GM12878 (cell line): ENCODE measurements at regions not wholly inside any gene's neighbourhood (a gene's known extent, or its start where the extent isn't known, plus 50 kb on each side); places are given as distances from the start of the nearest gene placed in this dataset.

ENCODE experiments used
- ATAC-seq: fragments of 200-7000 bp; cut with Tn5 transposase; 3 replicates; pipeline ENCODE4 v1.9.1; 2020; ENCODE audit warnings: mild to moderate bottlenecking, moderate library complexity
- BruUV-seq: library from RNA; stranded (reverse); fragments of 400-500 nt; replicated peaks from 2 replicates; lab custom pipeline; 2021; lab: Mats Ljungman, UMichigan
- CTCF ChIA-PET: fragments of 300-600 bp; sonication (Branson Sonifier 250); formaldehyde crosslinking; extraction: SDS; loops from one replicate; lab custom pipeline; 2021; ENCODE audit warnings: inconsistent platforms; lab: Yijun Ruan, JAX
- POLR2A ChIA-PET: fragments of 350-600 bp; formaldehyde crosslinking; extraction: SDS; loops from one replicate; lab custom pipeline; 2021; ENCODE audit warnings: inconsistent platforms; lab: Charles Lee
- RAD21 ChIA-PET: fragments of 300-600 bp; sonication (Branson Sonifier 250); formaldehyde crosslinking; loops from one replicate; lab custom pipeline; 2023; ENCODE audit warnings: antibody characterized with exemption; ENCODE audit not compliant: unreplicated experiment; lab: Charles Lee
- SMC1A ChIA-PET: fragments of 300-600 bp; sonication (Branson Sonifier 250); formaldehyde crosslinking; loops from one replicate; lab custom pipeline; 2023; ENCODE audit not compliant: unreplicated experiment, uncharacterized antibody; lab: Charles Lee
- DNase-seq: peaks from one replicate; pipeline ENCODE4 v3.0.0-alpha.2; 2011; ENCODE audit warnings: low read depth, low spot score
- FAIRE-seq: peaks from 3 replicates; lab custom pipeline; 2011; peaks lifted over from hg19 to GRCh38; lab: Jason Lieb, UNC
- H2AFZ ChIP-seq: 2 replicates; pipeline ENCODE4 v1.6.0; 2011; ENCODE audit warnings: low read depth, low read length, control low read depth; ENCODE audit not compliant: control insufficient read depth
- H3K27ac ChIP-seq: 2 replicates; pipeline ENCODE4 v1.5.1; 2011; ENCODE audit warnings: control low read depth; ENCODE audit not compliant: control insufficient read depth, insufficient read depth
- H3K27me3 ChIP-seq, 2 experiments: replicated peaks in 1 of 2; 2 replicates each; pipeline versions ENCODE4 v1.6.0 to v1.6.1; 2011; ENCODE audit warnings: low read length in 1 of 2; ENCODE audit not compliant: control insufficient read depth in 2 of 2, insufficient read depth in 2 of 2
- H3K36me3 ChIP-seq, 2 experiments: 2 replicates each; pipeline ENCODE4 v1.5.1; 2011; ENCODE audit warnings: low read length in 1 of 2; ENCODE audit not compliant: control insufficient read depth in 2 of 2, insufficient read depth in 2 of 2
- H3K4me1 ChIP-seq: 2 replicates; pipeline ENCODE4 v1.6.1; 2011; ENCODE audit warnings: mild to moderate bottlenecking, low read length, moderate library complexity, mixed read lengths; ENCODE audit not compliant: control insufficient read depth, insufficient read depth
- H3K4me2 ChIP-seq: 2 replicates; pipeline ENCODE4 v1.6.0; 2011; ENCODE audit warnings: control low read depth; ENCODE audit not compliant: control insufficient read depth, insufficient read depth
- H3K4me3 ChIP-seq: fragments of 200-600 bp; sonication (generic); 2 replicates; pipeline ENCODE4 v1.5.1; 2016
- H3K79me2 ChIP-seq: 2 replicates; pipeline ENCODE4 v1.6.0; 2011; ENCODE audit warnings: low read length; ENCODE audit not compliant: control insufficient read depth, insufficient read depth
- H3K9ac ChIP-seq: 2 replicates; pipeline ENCODE4 v1.8.0; 2011; ENCODE audit warnings: low read length, control low read depth, mixed read lengths; ENCODE audit not compliant: control insufficient read depth, insufficient read depth
- H3K9me3 ChIP-seq: replicated peaks from 3 replicates; pipeline ENCODE4 v1.5.1; 2011; ENCODE audit warnings: mild to moderate bottlenecking, low read length; ENCODE audit not compliant: control insufficient read depth, insufficient read depth
- H4K20me1 ChIP-seq: 2 replicates; pipeline ENCODE4 v1.6.0; 2011; ENCODE audit not compliant: control insufficient read depth, insufficient read depth
- IRF4 ChIP-seq: IDR thresholded peaks from 2 replicates; pipeline ENCODE4 v1.6.1; 2011; ENCODE audit warnings: low read depth, low read length
- KAT2A ChIP-seq: conservative IDR thresholded peaks from 2 replicates; pipeline ENCODE4 v1.6.1; 2011; ENCODE audit warnings: low read depth, low read length; ENCODE audit not compliant: control insufficient read depth
- NFXL1 ChIP-seq: fragments of 450-650 bp; IDR thresholded peaks from 2 replicates; pipeline ENCODE4 v1.6.1; 2017; ENCODE audit warnings: antibody characterized with exemption, mild to moderate bottlenecking, borderline replicate concordance
- WGBS: methylation state at CpG from one replicate; pipeline ENCODE4 v1.1.6; 2016; ENCODE audit warnings: low lambda C conversion rate; ENCODE audit not compliant: insufficient replicate concordance, insufficient coverage; ENCODE audit errors: missing lambda C conversion rate; 5-methylcytosine and 5-hydroxymethylcytosine counted together
- in situ Hi-C: fragments of 300-500 bp; cut with MboI; formaldehyde crosslinking; loops from 9 replicates; pipeline ENCODE4 v1.14.3; 2018; ENCODE audit warnings: mixed read lengths
- intact Hi-C: fragments of 100-400 bp; cut with micrococcal nuclease; formaldehyde crosslinking; loops from one replicate; pipeline ENCODE4 v1.14.2; 2022; ENCODE audit not compliant: unreplicated experiment
- TF ChIP-seq, protein P1 (sequence below): IDR thresholded peaks from 2 replicates; pipeline ENCODE4 v1.6.1; 2011; ENCODE audit warnings: low read depth, low read length, improper control_type of control experiment, borderline replicate concordance
- TF ChIP-seq, protein P2 (sequence below): fragments of 450-650 bp; IDR thresholded peaks from 2 replicates; pipeline ENCODE4 v1.6.1; 2018; ENCODE audit warnings: borderline replicate concordance, mild to moderate bottlenecking; ENCODE audit not compliant: partially characterized antibody

DNA sequence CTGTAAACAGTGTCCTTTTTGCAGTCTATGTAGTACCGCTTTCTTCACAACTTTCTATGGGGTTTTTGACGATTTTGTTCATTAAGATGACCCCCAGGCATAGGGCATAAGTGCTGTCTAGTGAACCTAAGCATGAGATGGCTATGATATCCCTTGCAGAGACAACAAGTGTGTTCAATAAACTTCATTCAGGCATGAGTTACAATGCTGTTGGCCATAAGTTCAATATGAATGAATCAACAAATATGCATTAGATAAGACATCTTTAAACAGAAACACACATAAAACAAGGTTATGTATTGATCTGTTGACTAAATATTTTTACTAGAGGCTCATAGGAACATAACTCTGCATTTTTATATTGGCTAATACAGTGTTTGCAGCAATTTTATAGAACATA lies 1322.0 kb downstream of the ARAP2 start:
- Histone ChIP-seq H3K27ac (no peak overlapping the region), H3K79me2 (no peaks in the 10 kb centered on the region)
- POLR2A ChIA-PET: no interaction called here
- no peak for TF ChIP-seq IRF4
- TF ChIP-seq NFXL1: no peak
- TF ChIP-seq, protein P1, sequence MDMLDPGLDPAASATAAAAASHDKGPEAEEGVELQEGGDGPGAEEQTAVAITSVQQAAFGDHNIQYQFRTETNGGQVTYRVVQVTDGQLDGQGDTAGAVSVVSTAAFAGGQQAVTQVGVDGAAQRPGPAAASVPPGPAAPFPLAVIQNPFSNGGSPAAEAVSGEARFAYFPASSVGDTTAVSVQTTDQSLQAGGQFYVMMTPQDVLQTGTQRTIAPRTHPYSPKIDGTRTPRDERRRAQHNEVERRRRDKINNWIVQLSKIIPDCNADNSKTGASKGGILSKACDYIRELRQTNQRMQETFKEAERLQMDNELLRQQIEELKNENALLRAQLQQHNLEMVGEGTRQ: no peak
- TF ChIP-seq, protein P2, sequence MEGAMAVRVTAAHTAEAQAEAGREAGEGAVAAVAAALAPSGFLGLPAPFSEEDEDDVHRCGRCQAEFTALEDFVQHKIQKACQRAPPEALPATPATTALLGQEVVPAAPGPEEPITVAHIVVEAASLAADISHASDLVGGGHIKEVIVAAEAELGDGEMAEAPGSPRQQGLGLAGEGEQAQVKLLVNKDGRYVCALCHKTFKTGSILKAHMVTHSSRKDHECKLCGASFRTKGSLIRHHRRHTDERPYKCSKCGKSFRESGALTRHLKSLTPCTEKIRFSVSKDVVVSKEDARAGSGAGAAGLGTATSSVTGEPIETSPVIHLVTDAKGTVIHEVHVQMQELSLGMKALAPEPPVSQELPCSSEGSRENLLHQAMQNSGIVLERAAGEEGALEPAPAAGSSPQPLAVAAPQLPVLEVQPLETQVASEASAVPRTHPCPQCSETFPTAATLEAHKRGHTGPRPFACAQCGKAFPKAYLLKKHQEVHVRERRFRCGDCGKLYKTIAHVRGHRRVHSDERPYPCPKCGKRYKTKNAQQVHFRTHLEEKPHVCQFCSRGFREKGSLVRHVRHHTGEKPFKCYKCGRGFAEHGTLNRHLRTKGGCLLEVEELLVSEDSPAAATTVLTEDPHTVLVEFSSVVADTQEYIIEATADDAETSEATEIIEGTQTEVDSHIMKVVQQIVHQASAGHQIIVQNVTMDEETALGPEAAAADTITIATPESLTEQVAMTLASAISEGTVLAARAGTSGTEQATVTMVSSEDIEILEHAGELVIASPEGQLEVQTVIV: no peak
- TF ChIP-seq KAT2A: no peak
- TF ChIP-seq, all 136 proteins: peak for 0
- Histone ChIP-seq H3K4me1 (no peaks in the 10 kb centered on the region), H3K9ac (no peak overlapping the region), H2AFZ (no peak overlapping the region), H3K4me2 (no peak overlapping the region), H3K27me3 (no peaks in the 10 kb centered on the region), H4K20me1 (no peaks in the 10 kb centered on the region), H3K36me3 (no peaks in the 10 kb centered on the region), H3K9me3 (no peaks in the 10 kb centered on the region), H3K4me3 (no peak overlapping the region)
- no peak for FAIRE-seq
- in situ Hi-C loops (no loop called here), intact Hi-C loops (no loop called here)
- RAD21 ChIA-PET: no interaction called here
- CTCF ChIA-PET: no interaction called here
- no peak for ATAC-seq
- WGBS: 22% methylated on average over 2 of the region's 2 CpGs
- DNase-seq: no peak
- SMC1A ChIA-PET: no interaction called here
- BruUV-seq: no TSS peak
